OCI-LY3 (cell line): ENCODE measurements at regions not wholly inside any gene's neighbourhood (a gene's known extent, or its start where the extent isn't known, plus 50 kb on each side); places are given as distances from the start of the nearest gene placed in this dataset.

Experiments used
- H2AFZ ChIP-seq: fragments of 200-600, 300-600 bp; shearing (Covaris generic); 2 replicates; pipeline ENCODE4 v1.6.0; 2014; ENCODE audit warnings: antibody characterized with exemption, low read depth, low read length
- H3K27ac ChIP-seq: fragments of 200-600, 300-600 bp; sonication (generic); 2 replicates; pipeline ENCODE4 v1.5.1; 2014; ENCODE audit warnings: mild to moderate bottlenecking, low read length, moderate library complexity, mixed read lengths
- H3K27me3 ChIP-seq: fragments of 200-600, 300-600 bp; sonication (generic); 2 replicates; pipeline ENCODE4 v1.6.1; 2014; ENCODE audit warnings: low read depth, low read length, mixed read lengths
- H3K36me3 ChIP-seq: fragments of 200-600, 300-600 bp; sonication (generic); replicated peaks from 2 replicates; pipeline ENCODE3; 2014; ENCODE audit warnings: low read depth, low read length, mixed read lengths
- H3K4me1 ChIP-seq: fragments of 300-600, 200-600 bp; sonication (generic); 2 replicates; pipeline ENCODE4 v1.6.1; 2014; ENCODE audit warnings: low read length, mixed read lengths
- H3K4me2 ChIP-seq: fragments of 200-600, 300-600 bp; sonication (generic); 2 replicates; pipeline ENCODE4 v1.6.1; 2014; ENCODE audit warnings: low read length, mixed read lengths
- H3K4me3 ChIP-seq: fragments of 300-600, 200-600 bp; sonication (generic); 2 replicates; pipeline ENCODE4 v1.5.1; 2014; ENCODE audit warnings: antibody characterized with exemption, mild to moderate bottlenecking, low read length, moderate library complexity
- H3K79me2 ChIP-seq: fragments of 300-600, 200-600 bp; shearing (Covaris generic); 2 replicates; pipeline ENCODE4 v1.6.1; 2014; ENCODE audit warnings: mild to moderate bottlenecking, low read length, mixed read lengths
- H3K9ac ChIP-seq: fragments of 300-600, 200-600 bp; shearing (Covaris generic); 2 replicates; pipeline ENCODE4 v1.6.0; 2014; ENCODE audit warnings: mild to moderate bottlenecking, low read length, moderate library complexity
- H3K9me3 ChIP-seq: fragments of 200-600, 300-600 bp; shearing (Covaris generic); 2 replicates; pipeline ENCODE4 v1.6.1; 2014; ENCODE audit warnings: low read length, mixed read lengths; ENCODE audit not compliant: insufficient read depth
- H4K20me1 ChIP-seq: fragments of 200-600, 300-600 bp; sonication (generic); 2 replicates; pipeline ENCODE4 v1.6.1; 2016; ENCODE audit warnings: low read length, mixed read lengths; ENCODE audit not compliant: insufficient read depth
- CTCF ChIP-seq: fragments of 200-600, 300-600 bp; sonication (generic); IDR thresholded peaks from 2 replicates; pipeline ENCODE4 v1.5.1; 2014; ENCODE audit warnings: antibody characterized with exemption, low read length, low read depth
- EZH2phosphoT487 ChIP-seq: fragments of 200-600 bp; shearing (Covaris generic); IDR thresholded peaks from 2 replicates; pipeline ENCODE4 v1.6.1; 2018; ENCODE audit warnings: antibody characterized with exemption, mixed run types, low read depth

GRCh38 chr4:100093091-100093866 is 97.0 kb downstream of the DDIT4L start:
- no peaks in the 10 kb centered on the region for H3K27me3 ChIP-seq
- no peaks in the 10 kb centered on the region for H3K9me3 ChIP-seq
- no peak for TF ChIP-seq EZH2phosphoT487
- peak; percentile 84 for TF ChIP-seq CTCF
- H3K79me2 ChIP-seq, result no peaks in the 10 kb centered on the region
- H4K20me1 ChIP-seq, result no peaks in the 10 kb centered on the region
- no peaks in the 10 kb centered on the region for H3K36me3 ChIP-seq
- no peak overlapping the region for H3K9ac ChIP-seq
- peak overlapping the region; percentile 25 for H3K4me2 ChIP-seq
- peak overlapping the region; percentile 73; the same call in 1 of the 2 replicates for H2AFZ ChIP-seq
- H3K27ac ChIP-seq, result no peak overlapping the region
- peaks cover 40% of the 10 kb centered on the region for H3K4me1 ChIP-seq
- no peak overlapping the region for H3K4me3 ChIP-seq

GRCh38 chr4:100087743-100088142 is 102.5 kb downstream of the DDIT4L start:
- H3K9me3 ChIP-seq, result no peaks in the 10 kb centered on the region
- H3K4me2 ChIP-seq, result no peak overlapping the region
- H3K36me3 ChIP-seq, result no peaks in the 10 kb centered on the region
- no peak for TF ChIP-seq EZH2phosphoT487
- no peak for TF ChIP-seq CTCF
- H3K4me3 ChIP-seq, result no peak overlapping the region
- H3K79me2 ChIP-seq, result no peaks in the 10 kb centered on the region
- no peaks in the 10 kb centered on the region for H3K27me3 ChIP-seq
- H2AFZ ChIP-seq, result no peak overlapping the region
- no peaks in the 10 kb centered on the region for H4K20me1 ChIP-seq
- no peak overlapping the region for H3K27ac ChIP-seq
- no peak overlapping the region for H3K9ac ChIP-seq
- H3K4me1 ChIP-seq, result peaks cover 22% of the 10 kb centered on the region

GRCh38 chr4:100086766-100087431 is 103.4 kb downstream of the DDIT4L start:
- H4K20me1 ChIP-seq, result no peaks in the 10 kb centered on the region
- H3K4me3 ChIP-seq, result no peak overlapping the region
- no peak overlapping the region for H3K4me2 ChIP-seq
- no peak overlapping the region for H3K27ac ChIP-seq
- no peaks in the 10 kb centered on the region for H3K79me2 ChIP-seq
- H3K9ac ChIP-seq, result no peak overlapping the region
- H3K27me3 ChIP-seq, result no peaks in the 10 kb centered on the region
- no peaks in the 10 kb centered on the region for H3K36me3 ChIP-seq
- H3K9me3 ChIP-seq, result no peaks in the 10 kb centered on the region
- no peak overlapping the region for H2AFZ ChIP-seq
- H3K4me1 ChIP-seq, result peaks cover 29% of the 10 kb centered on the region
- TF ChIP-seq EZH2phosphoT487, result no peak
- no peak for TF ChIP-seq CTCF

GRCh38 chr4:100084892-100085291 is 105.4 kb downstream of the DDIT4L start:
- Histone ChIP-seq H3K36me3 (no peaks in the 10 kb centered on the region), H3K27me3 (no peaks in the 10 kb centered on the region), H3K9ac (no peak overlapping the region), H3K9me3 (no peaks in the 10 kb centered on the region), H2AFZ (no peak overlapping the region; the same call in 1 of the 2 replicates), H3K79me2 (no peaks in the 10 kb centered on the region), H3K4me1 (peaks cover 36% of the 10 kb centered on the region), H3K4me3 (no peak overlapping the region), H3K4me2 (no peak overlapping the region), H4K20me1 (no peaks in the 10 kb centered on the region), H3K27ac (no peak overlapping the region)
- no peak for TF ChIP-seq EZH2phosphoT487
- no peak for TF ChIP-seq CTCF
